Duodenal mucosa (tissue), 2 donors: ENCODE measurements at regions not wholly inside any gene's neighbourhood (a gene's known extent, or its start where the extent isn't known, plus 50 kb on each side); places are given as distances from the start of the nearest gene placed in this dataset.
A peak's percentile ranks its signal among the peaks of the same experiment; 100 is the strongest.

ENCODE experiments used
- H3K27ac ChIP-seq: one replicate; pipeline ENCODE4 v1.7.0; 2013; ENCODE audit warnings: low read depth, low read length
- H3K27me3 ChIP-seq, 2 donors: one replicate each; pipeline ENCODE4 v1.7.0; 2013; ENCODE audit warnings: low read length in 2 of 2, control low read depth in 1 of 2; ENCODE audit not compliant: insufficient read depth in 2 of 2, control insufficient read depth in 1 of 2
- H3K36me3 ChIP-seq, 2 donors: one replicate each; pipeline ENCODE4 v1.7.0; 2013; ENCODE audit warnings: low read length in 2 of 2, control low read depth in 1 of 2; ENCODE audit not compliant: insufficient read depth in 2 of 2, control insufficient read depth in 1 of 2
- H3K4me1 ChIP-seq, 2 donors: one replicate each; pipeline ENCODE4 v1.7.0; 2013; ENCODE audit warnings: low read length in 2 of 2, control low read depth in 1 of 2; ENCODE audit not compliant: insufficient read depth in 2 of 2, control insufficient read depth in 1 of 2
- H3K4me3 ChIP-seq, 2 donors: one replicate each; pipeline ENCODE4 v1.7.0; 2013; ENCODE audit warnings: low read length in 2 of 2, low read depth in 1 of 2
- H3K9ac ChIP-seq, 2 donors: one replicate each; pipeline ENCODE4 v1.7.0; 2013; ENCODE audit warnings: low read length in 2 of 2, low read depth in 1 of 2
- H3K9me3 ChIP-seq, 2 donors: one replicate each; pipeline ENCODE4 v1.7.0; 2013; ENCODE audit warnings: low read length in 2 of 2, control low read depth in 1 of 2; ENCODE audit not compliant: control insufficient read depth in 1 of 2

- Histone ChIP-seq H3K36me3 (no peaks in the 10 kb centered on the region), H3K27me3 (no peaks in the 10 kb centered on the region), H3K27ac (no peak overlapping the region), H3K4me3 (no peak overlapping the region), H3K9me3 (no peaks in the 10 kb centered on the region), H3K4me1 (no peaks in the 10 kb centered on the region), H3K9ac (no peak overlapping the region)
These were observed 127.5 kb downstream of the SS18 start for GRCh38 chr18:25962919-25963318.

GRCh38 chr18:25962176-25962575 is 128.2 kb downstream of the SS18 start:
- H3K4me3 ChIP-seq: no peak overlapping the region
- H3K9me3 ChIP-seq: no peaks in the 10 kb centered on the region
- no peak overlapping the region for H3K27ac ChIP-seq
- H3K9ac ChIP-seq: no peak overlapping the region
- H3K36me3 ChIP-seq: no peaks in the 10 kb centered on the region
- H3K4me1 ChIP-seq: no peaks in the 10 kb centered on the region
- no peaks in the 10 kb centered on the region for H3K27me3 ChIP-seq

- H3K27ac ChIP-seq: no peak overlapping the region
- no peak overlapping the region for H3K9ac ChIP-seq
- H3K36me3 ChIP-seq: no peaks in the 10 kb centered on the region
- no peak overlapping the region for H3K4me3 ChIP-seq
- H3K9me3 ChIP-seq: no peaks in the 10 kb centered on the region
- H3K4me1 ChIP-seq: no peaks in the 10 kb centered on the region
- H3K27me3 ChIP-seq: no peaks in the 10 kb centered on the region
These were observed 133.4 kb downstream of the SS18 start for GRCh38 chr18:25957017-25957416.

GRCh38 chr18:25953111-25953510 is 137.3 kb downstream of the SS18 start:
- peak overlapping the region; percentile 25 to 45 for H3K4me3 ChIP-seq
- no peaks in the 10 kb centered on the region for H3K9me3 ChIP-seq
- H3K27me3 ChIP-seq: no peaks in the 10 kb centered on the region
- no peak overlapping the region for H3K27ac ChIP-seq
- H3K4me1 ChIP-seq: no peaks in the 10 kb centered on the region
- no peaks in the 10 kb centered on the region for H3K36me3 ChIP-seq
- no peak overlapping the region for H3K9ac ChIP-seq

- H3K4me3 ChIP-seq: no peak overlapping the region
- no peaks in the 10 kb centered on the region for H3K9me3 ChIP-seq
- H3K4me1 ChIP-seq: no peaks in the 10 kb centered on the region
- H3K27ac ChIP-seq: no peak overlapping the region
- no peaks in the 10 kb centered on the region for H3K36me3 ChIP-seq
- no peaks in the 10 kb centered on the region for H3K27me3 ChIP-seq
- H3K9ac ChIP-seq: no peak overlapping the region
These were observed 140.1 kb downstream of the SS18 start for GRCh38 chr18:25950321-25950720.

- Histone ChIP-seq H3K36me3 (no peaks in the 10 kb centered on the region), H3K4me1 (no peaks in the 10 kb centered on the region), H3K9me3 (no peaks in the 10 kb centered on the region), H3K27me3 (no peaks in the 10 kb centered on the region), H3K9ac (no peak overlapping the region), H3K27ac (no peak overlapping the region), H3K4me3 (no peak overlapping the region)
These were observed 143.9 kb downstream of the SS18 start for GRCh38 chr18:25946540-25946939.

- Histone ChIP-seq H3K4me1 (no peaks in the 10 kb centered on the region), H3K27me3 (no peaks in the 10 kb centered on the region), H3K27ac (no peak overlapping the region), H3K4me3 (no peak overlapping the region), H3K36me3 (no peaks in the 10 kb centered on the region), H3K9me3 (no peaks in the 10 kb centered on the region), H3K9ac (no peak overlapping the region)
These were observed 155.1 kb downstream of the SS18 start for GRCh38 chr18:25935356-25935755.

GRCh38 chr18:25931126-25931525 is 159.3 kb downstream of the SS18 start:
- no peaks in the 10 kb centered on the region for H3K36me3 ChIP-seq
- H3K27ac ChIP-seq: no peak overlapping the region
- no peak overlapping the region for H3K4me3 ChIP-seq
- no peak overlapping the region for H3K9ac ChIP-seq
- no peaks in the 10 kb centered on the region for H3K27me3 ChIP-seq
- no peaks in the 10 kb centered on the region for H3K9me3 ChIP-seq
- no peaks in the 10 kb centered on the region for H3K4me1 ChIP-seq

GRCh38 chr18:25929787-25930186 is 160.6 kb downstream of the SS18 start:
- Histone ChIP-seq H3K27me3 (no peaks in the 10 kb centered on the region), H3K27ac (no peak overlapping the region), H3K4me3 (no peak overlapping the region), H3K36me3 (no peaks in the 10 kb centered on the region), H3K4me1 (no peaks in the 10 kb centered on the region), H3K9me3 (no peaks in the 10 kb centered on the region), H3K9ac (no peak overlapping the region)

GRCh38 chr18:25927830-25928229 is 162.6 kb downstream of the SS18 start:
- Histone ChIP-seq H3K27ac (no peak overlapping the region), H3K9me3 (no peaks in the 10 kb centered on the region), H3K9ac (no peak overlapping the region), H3K27me3 (no peaks in the 10 kb centered on the region), H3K4me3 (no peak overlapping the region), H3K4me1 (no peaks in the 10 kb centered on the region), H3K36me3 (no peaks in the 10 kb centered on the region)

GRCh38 chr18:25923193-25923592 is 167.2 kb downstream of the SS18 start:
- H3K9me3 ChIP-seq: no peaks in the 10 kb centered on the region
- no peak overlapping the region for H3K9ac ChIP-seq
- H3K27me3 ChIP-seq: no peaks in the 10 kb centered on the region
- no peaks in the 10 kb centered on the region for H3K36me3 ChIP-seq
- no peak overlapping the region for H3K4me3 ChIP-seq
- no peak overlapping the region for H3K27ac ChIP-seq
- no peaks in the 10 kb centered on the region for H3K4me1 ChIP-seq
